ENCODE measurements at regions not wholly inside any gene's neighbourhood (a gene's known extent, or its start where the extent isn't known, plus 50 kb on each side); places are given as distances from the start of the nearest gene placed in this dataset.

GRCh38 chr10:129285459-129285858 is 181.6 kb upstream of the MGMT start:
- DNase-seq (no peak), ATAC-seq (no peak)
- H3K27ac ChIP-seq: no peak overlapping the region
- TF ChIP-seq CTCF (IDR thresholded peaks at IDR 0.05) (no peak), POLR2A (IDR thresholded peaks at IDR 0.05) (no peak)
- H3K36me3 ChIP-seq: no peaks in the 10 kb centered on the region
- WGBS (ENCODE audit: insufficient coverage, low coverage, low lambda C conversion rate, missing lambda C conversion rate): 83% methylated on average over 3 of the region's 5 CpGs
- no peaks in the 10 kb centered on the region for H3K9me3 ChIP-seq
- intact Hi-C loops (cut with DNase I): no loop called here
- H3K4me3 ChIP-seq: no peak overlapping the region
- no peaks in the 10 kb centered on the region for H3K27me3 ChIP-seq
- H3K4me1 ChIP-seq: no peaks in the 10 kb centered on the region

GRCh38 chr10:129288999-129289584 is 177.9 kb upstream of the MGMT start:
- WGBS (ENCODE audit: insufficient coverage, low coverage, low lambda C conversion rate, missing lambda C conversion rate): 51% methylated on average over 5 of the region's 6 CpGs
- no peak overlapping the region for H3K4me3 ChIP-seq
- H3K36me3 ChIP-seq: no peaks in the 10 kb centered on the region
- H3K27ac ChIP-seq: no peak overlapping the region
- ATAC-seq (peak in 2 of 4 donors; percentile 26 to 59), DNase-seq (no peak)
- intact Hi-C loops (cut with DNase I): no loop called here
- H3K9me3 ChIP-seq: no peaks in the 10 kb centered on the region
- no peaks in the 10 kb centered on the region for H3K4me1 ChIP-seq
- no peaks in the 10 kb centered on the region for H3K27me3 ChIP-seq
- TF ChIP-seq CTCF (IDR thresholded peaks at IDR 0.05) (no peak), POLR2A (IDR thresholded peaks at IDR 0.05) (no peak)

GRCh38 chr10:129293991-129294700 is 172.9 kb upstream of the MGMT start:
- DNase-seq (no peak), ATAC-seq (no peak)
- Histone ChIP-seq H3K9me3 (no peaks in the 10 kb centered on the region), H3K27ac (no peak overlapping the region), H3K4me3 (no peak overlapping the region), H3K27me3 (peaks cover 0 to 3% of the 10 kb centered on the region in 2 donors), H3K4me1 (no peaks in the 10 kb centered on the region), H3K36me3 (no peaks in the 10 kb centered on the region)
- TF ChIP-seq CTCF (IDR thresholded peaks at IDR 0.05): no peak
- TF ChIP-seq POLR2A (IDR thresholded peaks at IDR 0.05): no peak
- intact Hi-C loops (cut with DNase I): no loop called here
- 57% methylated on average over 2 of the region's 2 CpGs for WGBS (ENCODE audit: insufficient coverage, low coverage, low lambda C conversion rate, missing lambda C conversion rate)

- intact Hi-C loops (cut with DNase I): no loop called here
- no peaks in the 10 kb centered on the region for H3K4me1 ChIP-seq
- DNase-seq (no peak), ATAC-seq (no peak)
- no peaks in the 10 kb centered on the region for H3K9me3 ChIP-seq
- H3K36me3 ChIP-seq: no peaks in the 10 kb centered on the region
- no peak for TF ChIP-seq POLR2A (IDR thresholded peaks at IDR 0.05)
- TF ChIP-seq CTCF (IDR thresholded peaks at IDR 0.05): no peak
- peaks cover 0 to 3% of the 10 kb centered on the region in 2 donors for H3K27me3 ChIP-seq
- H3K27ac ChIP-seq: no peak overlapping the region
- no peak overlapping the region for H3K4me3 ChIP-seq
- WGBS (ENCODE audit: insufficient coverage, low coverage, low lambda C conversion rate, missing lambda C conversion rate): 67% methylated on average over 3 of the region's 3 CpGs
Measured at GRCh38 chr10:129294944-129295343, 172.1 kb upstream of the MGMT start.
